GM21737 (cell line): ENCODE measurements at regions not wholly inside any gene's neighbourhood (a gene's known extent, or its start where the extent isn't known, plus 50 kb on each side); places are given as distances from the start of the nearest gene placed in this dataset.

Source experiments
- ATAC-seq: cut with Tn5 transposase; IDR thresholded peaks from one replicate; pipeline ENCODE4 v1.9.1; 2021; ENCODE audit warnings: mild to moderate bottlenecking, moderate library complexity; ENCODE audit not compliant: unreplicated experiment

- no peak for ATAC-seq
Observed at GRCh38 chr2:153109793-153110192, 368.8 kb downstream of the RPRM start.

DNA sequence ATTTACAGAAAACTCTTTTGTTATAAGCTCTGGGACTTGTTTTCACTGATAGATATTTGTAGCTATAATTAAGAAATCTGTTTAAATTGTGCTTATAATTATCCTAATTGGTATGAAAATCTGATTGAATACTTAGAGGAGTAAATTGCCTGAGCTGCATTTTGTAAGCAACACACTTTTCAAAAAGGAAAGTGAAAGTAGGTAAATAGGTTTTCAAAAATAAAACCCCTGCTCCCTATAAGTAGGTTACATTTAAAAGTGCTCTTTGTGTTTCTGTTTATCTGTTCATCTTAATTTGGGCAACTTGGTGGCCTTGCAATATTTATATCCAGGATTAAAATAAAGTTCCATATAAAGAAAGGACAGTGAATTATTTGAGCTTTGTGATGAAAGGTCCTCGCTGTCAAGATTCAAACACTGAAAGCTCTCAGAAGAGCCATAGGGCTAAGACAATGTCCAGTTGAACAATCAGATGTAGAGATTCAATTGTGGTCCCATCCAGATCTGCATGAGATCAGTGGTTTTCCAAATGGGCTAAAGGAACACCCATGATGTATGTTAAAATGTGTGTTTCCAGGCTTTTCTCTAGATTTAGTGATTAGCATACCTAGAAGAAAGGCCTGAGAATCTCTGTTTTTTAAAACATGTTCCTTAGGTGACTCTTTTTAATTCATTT, 371.6 kb downstream of the RPRM start:
- no peak for ATAC-seq

DNA sequence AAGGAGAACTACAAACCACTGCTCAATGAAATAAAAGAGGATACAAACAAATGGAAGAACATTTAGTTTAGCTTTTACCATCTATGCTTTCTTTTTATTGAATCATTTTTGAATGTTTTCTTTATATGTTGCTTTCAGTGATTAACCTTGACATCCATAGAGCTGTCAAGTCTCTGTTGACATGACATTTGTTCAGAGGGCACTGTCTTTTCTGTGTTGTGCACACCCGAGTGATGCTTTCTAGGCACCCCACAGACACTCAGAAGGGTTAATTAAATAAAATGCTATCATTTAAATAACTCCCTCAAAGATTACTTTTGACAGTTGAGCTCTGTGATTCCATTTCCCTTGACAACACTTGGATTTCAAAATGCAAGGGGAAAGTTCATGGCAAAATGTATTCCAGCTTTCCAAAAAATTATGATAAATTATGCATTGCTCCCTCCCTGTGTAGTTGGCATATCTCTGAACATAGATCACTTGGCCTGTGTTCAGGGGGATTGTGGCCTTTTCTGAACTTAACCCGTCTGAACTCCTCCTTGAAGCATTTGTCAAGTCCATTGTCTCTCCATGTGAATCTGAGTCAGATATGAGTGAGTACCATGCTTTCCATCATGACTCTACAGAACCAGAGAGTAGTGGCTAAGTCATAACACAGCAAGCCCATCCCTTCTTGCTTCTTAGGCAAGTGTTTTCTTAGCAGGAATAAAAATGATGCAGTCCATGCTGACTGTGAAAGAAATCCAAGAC, 372.6 kb downstream of the RPRM start:
- no peak for ATAC-seq

DNA sequence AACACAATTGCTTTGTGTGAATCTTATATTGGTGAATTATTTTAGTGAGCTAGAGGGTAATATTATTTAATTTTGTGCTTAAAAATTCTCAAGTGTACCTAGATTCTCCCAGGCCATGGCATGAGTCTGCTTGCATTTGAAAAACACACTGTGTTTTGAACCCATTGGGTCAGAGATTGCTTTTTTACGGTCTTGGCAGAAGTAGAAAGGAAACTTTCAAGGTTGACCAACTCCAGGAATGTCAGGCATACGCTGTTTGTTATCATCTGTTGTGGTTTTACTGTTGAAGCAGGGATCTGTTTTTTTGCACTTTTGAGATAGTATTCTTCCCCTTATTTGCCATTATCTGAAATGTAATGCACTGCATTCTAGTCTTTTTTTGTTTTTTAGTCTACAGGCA, 377.4 kb downstream of the RPRM start:
- no peak for ATAC-seq

- ATAC-seq, result no peak
Observed at GRCh38 chr2:153100151-153100550, 378.4 kb downstream of the RPRM start.

DNA sequence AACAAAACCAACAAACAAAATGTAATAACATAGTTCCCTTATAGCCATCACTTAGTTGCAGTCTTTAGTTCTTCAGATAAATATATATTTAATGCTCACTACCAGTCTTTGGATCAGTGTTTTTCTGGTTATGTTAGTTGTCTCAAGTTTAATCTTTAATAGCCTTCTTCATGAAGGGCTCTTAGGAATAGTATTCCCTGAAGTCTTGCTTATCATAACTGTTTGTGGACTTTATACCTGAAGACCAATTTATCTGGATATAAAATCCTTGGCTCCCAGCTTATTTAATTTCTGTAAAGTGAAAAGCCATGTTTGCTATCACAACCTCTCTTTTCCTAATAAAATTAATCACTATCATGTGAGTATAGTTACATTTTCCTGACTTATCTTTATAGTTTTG, 379.7 kb downstream of the ARL6IP6 start:
- ATAC-seq, result no peak

DNA sequence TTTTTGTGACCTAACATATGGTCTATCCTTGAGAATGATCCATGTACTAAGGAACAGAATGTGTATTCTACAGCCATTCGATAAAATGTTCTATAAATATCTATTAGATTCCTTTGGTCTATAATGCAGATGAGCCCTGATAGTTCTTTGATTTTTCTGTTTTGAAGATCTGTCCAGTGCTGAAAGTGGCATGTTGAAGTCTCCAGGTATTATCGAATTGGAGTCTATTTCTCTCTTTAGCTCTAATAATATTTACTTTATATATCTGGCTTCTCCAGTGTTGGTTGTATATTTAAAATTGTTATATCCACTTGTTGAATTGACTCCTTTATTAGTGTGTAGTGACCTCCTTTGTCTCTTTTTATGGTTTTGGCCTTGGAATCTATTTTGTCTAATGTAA, 377.9 kb downstream of the ARL6IP6 start:
- ATAC-seq, result no peak

- ATAC-seq, result no peak
Observed at GRCh38 chr2:153091344-153091743, 372.9 kb downstream of the ARL6IP6 start.

GRCh38 chr2:153079315-153079714, 360.9 kb downstream of the ARL6IP6 start:
- no peak for ATAC-seq

DNA sequence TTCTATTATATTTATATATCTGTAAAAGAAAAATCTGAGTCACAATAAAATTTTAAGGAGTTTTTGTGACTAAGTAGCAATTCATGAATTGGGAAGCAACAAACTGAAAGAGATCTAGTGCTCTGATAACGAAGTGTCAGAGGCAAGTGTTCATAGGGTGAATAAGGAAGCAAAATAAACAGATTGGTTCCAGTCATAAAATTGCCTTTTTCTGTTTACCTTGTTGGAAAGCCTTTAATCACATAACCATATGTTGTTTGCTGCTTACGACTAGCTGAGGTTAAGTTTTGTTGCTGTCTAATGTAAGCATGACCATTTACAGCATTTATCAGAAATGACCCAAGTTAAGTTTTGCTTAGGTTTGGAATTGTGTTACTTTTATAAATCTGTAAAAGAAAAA, 358.9 kb downstream of the ARL6IP6 start:
- no peak for ATAC-seq

- ATAC-seq, result no peak
Observed at GRCh38 chr2:153074207-153074606, 355.8 kb downstream of the ARL6IP6 start.

DNA sequence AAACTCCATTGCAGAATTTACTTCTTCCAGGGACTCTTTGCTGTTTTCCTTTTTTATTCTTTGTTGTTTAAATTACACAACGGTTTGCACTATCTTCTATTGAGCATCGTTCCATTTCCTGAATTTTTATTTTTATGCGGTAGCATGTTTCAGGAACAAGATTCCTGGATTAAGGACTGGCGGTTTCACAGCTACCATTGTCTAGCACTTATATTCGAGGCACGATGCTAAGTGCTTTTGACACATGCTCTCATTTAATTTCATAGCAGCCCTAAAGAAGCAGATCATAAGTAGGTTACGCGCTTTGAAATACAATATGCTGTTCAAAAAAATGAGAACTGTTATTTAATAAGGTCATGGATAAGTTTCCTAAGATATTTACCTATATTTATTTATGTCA, 354.4 kb downstream of the ARL6IP6 start:
- no peak for ATAC-seq

GRCh38 chr2:153072077-153072476, 353.7 kb downstream of the ARL6IP6 start:
- no peak for ATAC-seq

- no peak for ATAC-seq
Observed at GRCh38 chr2:153071090-153071489, 352.7 kb downstream of the ARL6IP6 start.

- no peak for ATAC-seq
Observed at GRCh38 chr2:153068915-153069314, 350.5 kb downstream of the ARL6IP6 start.

GRCh38 chr2:153068052-153068451, 349.6 kb downstream of the ARL6IP6 start:
- ATAC-seq, result no peak

- ATAC-seq, result no peak
Observed at GRCh38 chr2:153059338-153060052, 341.1 kb downstream of the ARL6IP6 start.

DNA sequence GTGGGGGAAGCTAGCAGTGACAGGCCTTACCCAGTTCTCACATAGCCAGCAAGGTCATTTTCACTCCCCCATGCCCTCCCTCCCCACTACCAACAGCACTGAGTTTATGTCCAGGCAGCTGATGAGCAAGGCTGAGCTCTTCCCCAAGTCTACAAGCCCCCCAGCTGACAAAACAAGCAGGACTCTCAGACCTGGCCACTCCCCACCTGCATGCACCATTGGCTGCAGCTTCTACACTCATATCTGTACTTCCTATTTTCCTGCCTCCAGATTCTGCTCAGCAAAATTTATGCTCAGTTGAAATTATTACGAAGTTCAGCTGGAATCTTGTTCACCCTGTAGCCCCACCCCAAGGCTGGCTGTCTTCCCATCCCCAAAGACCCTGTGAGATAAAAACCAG, 339.3 kb downstream of the ARL6IP6 start:
- ATAC-seq, result no peak

GRCh38 chr2:153055182-153055581, 336.8 kb downstream of the ARL6IP6 start:
- ATAC-seq, result no peak

DNA sequence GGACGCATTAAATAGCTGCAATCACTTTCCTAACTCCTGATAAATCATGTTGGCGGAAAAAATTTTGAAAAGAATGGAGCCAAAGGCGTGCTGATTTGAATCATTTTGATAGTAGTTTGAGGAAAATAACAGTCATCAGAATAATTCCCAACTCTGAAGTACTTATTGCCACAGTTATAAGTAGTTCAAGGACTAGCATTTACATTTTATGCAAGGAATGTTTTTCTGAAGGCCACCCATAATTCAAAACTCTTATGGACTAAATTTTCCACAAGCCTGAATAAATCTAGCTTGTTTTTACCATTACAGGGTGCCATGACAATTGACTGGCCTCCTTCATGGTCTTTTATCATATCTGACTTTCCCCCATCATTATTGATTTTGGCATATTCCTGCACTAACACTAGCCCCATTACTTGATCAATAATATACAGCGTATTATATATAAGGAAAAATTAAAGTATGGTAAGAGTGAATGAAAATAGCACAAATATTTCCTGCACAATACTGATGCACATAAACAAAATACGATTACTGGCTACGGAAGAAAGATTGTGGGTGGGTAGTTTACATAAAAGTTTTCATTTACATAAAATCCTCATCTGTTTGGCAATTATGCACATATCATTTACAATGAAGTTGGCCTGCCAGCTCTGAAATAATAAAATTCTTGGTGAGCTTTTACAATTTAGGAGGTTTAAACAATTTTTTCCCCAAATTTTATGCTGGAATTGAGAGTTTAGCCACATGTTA, 334.6 kb downstream of the ARL6IP6 start:
- no peak for ATAC-seq

GRCh38 chr2:153047220-153047619, 328.8 kb downstream of the ARL6IP6 start:
- ATAC-seq, result no peak
